ENCODE measurements at regions not wholly inside any gene's neighbourhood (a gene's known extent, or its start where the extent isn't known, plus 50 kb on each side); places are given as distances from the start of the nearest gene placed in this dataset.

DNA sequence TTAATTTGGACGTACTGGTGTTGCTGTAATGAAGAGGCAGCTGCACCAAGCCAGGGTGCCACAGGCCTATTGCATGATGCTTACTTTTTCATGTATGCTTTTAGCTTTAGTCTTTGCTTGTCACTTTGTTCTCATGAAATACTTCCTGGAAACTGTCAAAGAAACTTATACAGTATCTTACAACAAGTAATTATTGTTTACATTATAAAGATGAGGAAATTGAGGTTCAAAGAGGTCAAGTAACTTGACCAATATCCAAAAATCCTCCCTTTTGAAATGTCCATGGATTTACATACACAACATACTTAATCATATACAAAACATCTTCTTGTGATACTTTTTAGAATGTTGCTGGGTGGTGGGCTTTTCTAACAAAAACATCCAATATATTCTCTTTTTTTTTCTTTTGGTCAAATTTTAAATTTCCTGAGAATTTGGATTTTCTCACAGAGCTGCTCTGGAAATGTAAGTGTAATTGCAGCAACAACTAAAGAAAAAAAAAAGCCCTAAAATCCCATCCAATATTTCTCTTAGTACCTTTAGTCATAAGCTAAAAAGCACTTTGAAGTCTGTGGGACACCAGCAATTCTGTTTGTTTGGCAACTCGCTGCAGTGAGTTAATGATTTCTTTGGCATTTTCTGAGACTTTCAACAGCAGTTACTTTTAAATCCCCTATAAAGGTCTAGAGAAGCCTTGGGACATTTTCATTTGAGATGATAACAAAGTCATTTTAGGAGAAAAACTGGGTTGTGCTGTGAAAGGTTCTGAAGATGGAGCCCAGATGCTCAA, 500.6 kb upstream of the IGFBP3 start:
- intact Hi-C loops (cut with DNase I) = no loop called here
- no peaks in the 10 kb centered on the region for H3K36me3 ChIP-seq
- no peaks in the 10 kb centered on the region for H3K9me3 ChIP-seq
- DNase-seq (ENCODE audit: extremely low spot score in 2 of 2) = no peak
- no peak overlapping the region for H3K27ac ChIP-seq
- H3K4me1 ChIP-seq = no peaks in the 10 kb centered on the region
- H3K27me3 ChIP-seq = no peaks in the 10 kb centered on the region
- no peak overlapping the region for H3K4me3 ChIP-seq
- no peak for TF ChIP-seq POLR2AphosphoS5 (IDR thresholded peaks at IDR 0.05; ENCODE audit: insufficient read depth in 1 of 2, low read depth in 1 of 2)
- no peak for TF ChIP-seq POLR2A (IDR thresholded peaks at IDR 0.05)

DNA sequence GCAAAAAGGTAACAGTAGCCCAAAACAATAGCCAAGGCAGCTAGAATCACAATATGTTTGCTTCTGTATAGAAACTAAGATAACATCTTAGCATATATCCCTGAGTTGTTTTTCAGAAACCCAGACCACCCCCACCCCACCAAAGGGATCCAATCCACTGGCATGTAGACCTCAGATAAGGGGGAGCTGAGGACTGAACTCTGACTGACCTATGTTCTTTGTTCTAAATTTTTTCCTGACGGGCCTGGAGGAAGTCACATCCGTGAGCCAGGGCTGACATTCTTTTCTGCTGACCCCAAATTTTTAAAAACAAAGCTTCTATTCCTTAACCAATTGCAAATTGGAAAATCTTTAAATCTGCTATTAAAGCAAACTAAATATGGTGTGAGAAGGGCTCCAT, 493.9 kb upstream of the IGFBP3 start:
- TF ChIP-seq, protein P1, sequence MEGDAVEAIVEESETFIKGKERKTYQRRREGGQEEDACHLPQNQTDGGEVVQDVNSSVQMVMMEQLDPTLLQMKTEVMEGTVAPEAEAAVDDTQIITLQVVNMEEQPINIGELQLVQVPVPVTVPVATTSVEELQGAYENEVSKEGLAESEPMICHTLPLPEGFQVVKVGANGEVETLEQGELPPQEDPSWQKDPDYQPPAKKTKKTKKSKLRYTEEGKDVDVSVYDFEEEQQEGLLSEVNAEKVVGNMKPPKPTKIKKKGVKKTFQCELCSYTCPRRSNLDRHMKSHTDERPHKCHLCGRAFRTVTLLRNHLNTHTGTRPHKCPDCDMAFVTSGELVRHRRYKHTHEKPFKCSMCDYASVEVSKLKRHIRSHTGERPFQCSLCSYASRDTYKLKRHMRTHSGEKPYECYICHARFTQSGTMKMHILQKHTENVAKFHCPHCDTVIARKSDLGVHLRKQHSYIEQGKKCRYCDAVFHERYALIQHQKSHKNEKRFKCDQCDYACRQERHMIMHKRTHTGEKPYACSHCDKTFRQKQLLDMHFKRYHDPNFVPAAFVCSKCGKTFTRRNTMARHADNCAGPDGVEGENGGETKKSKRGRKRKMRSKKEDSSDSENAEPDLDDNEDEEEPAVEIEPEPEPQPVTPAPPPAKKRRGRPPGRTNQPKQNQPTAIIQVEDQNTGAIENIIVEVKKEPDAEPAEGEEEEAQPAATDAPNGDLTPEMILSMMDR (IDR thresholded peaks at IDR 0.05) = no peak
- no peak for TF ChIP-seq POLR2AphosphoS5 (IDR thresholded peaks at IDR 0.05; ENCODE audit: insufficient read depth in 1 of 2, low read depth in 1 of 2)
- no peak for TF ChIP-seq POLR2A (IDR thresholded peaks at IDR 0.05)
- H3K9me3 ChIP-seq = no peaks in the 10 kb centered on the region
- no peaks in the 10 kb centered on the region for H3K27me3 ChIP-seq
- DNase-seq (ENCODE audit: extremely low spot score in 2 of 2) = no peak
- no peak overlapping the region for H3K4me3 ChIP-seq
- no peak overlapping the region for H3K27ac ChIP-seq
- H3K4me1 ChIP-seq = no peaks in the 10 kb centered on the region
- intact Hi-C loops (cut with DNase I) = no loop called here
- H3K36me3 ChIP-seq = no peaks in the 10 kb centered on the region

DNA sequence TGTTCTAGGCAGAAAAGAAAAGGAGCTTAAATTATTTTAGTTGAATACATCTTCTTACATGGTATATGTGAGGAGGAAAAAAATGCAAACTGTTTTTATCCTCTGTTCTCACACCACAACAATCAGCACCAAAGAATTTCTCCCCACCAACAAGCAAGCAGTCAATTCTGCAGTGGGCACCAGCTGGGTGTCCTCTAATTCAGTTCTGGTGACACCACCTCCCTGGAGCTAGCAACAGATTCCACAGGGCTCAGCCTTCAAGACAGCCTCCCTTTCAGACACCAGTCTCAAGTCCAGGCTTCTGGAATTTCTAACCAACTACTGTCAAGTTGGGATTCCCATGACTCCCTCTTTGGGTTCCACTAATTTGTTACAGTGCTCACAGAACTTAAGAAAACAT, 490.2 kb upstream of the IGFBP3 start:
- DNase-seq (ENCODE audit: extremely low spot score in 2 of 2) = no peak
- no peak for TF ChIP-seq POLR2AphosphoS5 (IDR thresholded peaks at IDR 0.05; ENCODE audit: insufficient read depth in 1 of 2, low read depth in 1 of 2)
- TF ChIP-seq POLR2A (IDR thresholded peaks at IDR 0.05) = no peak
- TF ChIP-seq, protein P1 (IDR thresholded peaks at IDR 0.05) = no peak
- no peaks in the 10 kb centered on the region for H3K27me3 ChIP-seq
- no peak overlapping the region for H3K4me3 ChIP-seq
- no peaks in the 10 kb centered on the region for H3K9me3 ChIP-seq
- no peaks in the 10 kb centered on the region for H3K36me3 ChIP-seq
- intact Hi-C loops (cut with DNase I) = no loop called here
- H3K27ac ChIP-seq = no peak overlapping the region
- no peaks in the 10 kb centered on the region for H3K4me1 ChIP-seq

DNA sequence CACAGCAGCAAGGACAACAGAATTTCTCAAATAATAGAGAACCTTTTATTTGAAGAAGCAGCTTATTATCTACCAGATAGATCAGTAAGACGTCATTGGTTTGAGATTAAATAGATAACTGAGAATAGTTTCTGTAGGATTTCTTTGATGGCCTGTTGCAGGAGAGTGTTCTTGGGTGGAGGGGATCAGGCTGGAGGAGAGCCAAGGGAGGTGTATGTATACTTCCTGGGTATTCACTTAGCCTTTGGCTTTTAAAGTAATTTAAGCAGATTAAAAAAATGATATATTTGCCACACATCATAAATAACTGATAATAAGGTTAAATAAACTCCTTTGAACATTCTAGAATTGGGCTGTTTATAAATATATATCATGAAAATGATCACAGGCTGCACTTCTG, 486.1 kb upstream of the IGFBP3 start:
- Histone ChIP-seq H3K36me3 (no peaks in the 10 kb centered on the region), H3K27ac (no peak overlapping the region), H3K4me1 (no peaks in the 10 kb centered on the region), H3K9me3 (no peaks in the 10 kb centered on the region), H3K4me3 (no peak overlapping the region), H3K27me3 (no peaks in the 10 kb centered on the region)
- intact Hi-C loops (cut with DNase I) = no loop called here
- DNase-seq (ENCODE audit: extremely low spot score in 2 of 2) = no peak
- TF ChIP-seq POLR2AphosphoS5 (IDR thresholded peaks at IDR 0.05; ENCODE audit: insufficient read depth in 1 of 2, low read depth in 1 of 2) = no peak
- TF ChIP-seq, protein P1 (IDR thresholded peaks at IDR 0.05) = no peak
- no peak for TF ChIP-seq POLR2A (IDR thresholded peaks at IDR 0.05)

DNA sequence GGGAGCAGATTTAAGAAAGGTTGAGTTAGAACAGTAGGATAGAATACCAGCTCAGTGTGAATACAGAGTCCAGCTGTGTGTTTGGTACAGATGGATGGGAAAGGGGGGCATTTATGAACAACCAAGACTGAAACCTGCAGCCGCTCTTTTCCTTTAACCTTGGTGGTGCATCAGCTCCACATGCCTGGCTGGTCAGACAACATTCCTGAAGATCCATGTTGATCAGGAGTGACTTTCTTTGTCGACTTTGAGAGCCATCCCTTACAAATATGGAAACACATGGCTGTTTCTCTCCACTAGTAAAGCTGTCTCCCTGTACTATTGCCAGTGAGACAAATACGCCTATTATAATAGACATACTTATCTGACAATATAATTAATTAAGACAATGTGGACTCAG, 476.5 kb upstream of the IGFBP3 start:
- Histone ChIP-seq H3K4me3 (no peak overlapping the region), H3K9me3 (no peaks in the 10 kb centered on the region), H3K27ac (no peak overlapping the region), H3K4me1 (peaks cover 2% of the 10 kb centered on the region), H3K36me3 (no peaks in the 10 kb centered on the region), H3K27me3 (no peaks in the 10 kb centered on the region)
- DNase-seq (ENCODE audit: extremely low spot score in 2 of 2) = no peak
- intact Hi-C loops (cut with DNase I) = no loop called here
- TF ChIP-seq POLR2A (IDR thresholded peaks at IDR 0.05) (no peak), POLR2AphosphoS5 (IDR thresholded peaks at IDR 0.05; ENCODE audit: insufficient read depth in 1 of 2, low read depth in 1 of 2) (no peak)
- TF ChIP-seq, protein P1 (IDR thresholded peaks at IDR 0.05) = no peak
